GM12864 (cell line): ENCODE measurements at regions not wholly inside any gene's neighbourhood (a gene's known extent, or its start where the extent isn't known, plus 50 kb on each side); places are given as distances from the start of the nearest gene placed in this dataset.

Source experiments
- DNase-seq: peaks from one replicate; pipeline ENCODE4 v3.0.0-alpha.2; 2011; ENCODE audit warnings: low read depth
- H3K4me3 ChIP-seq: 2 replicates; pipeline ENCODE4 v1.5.1; 2011; ENCODE audit warnings: mild to moderate bottlenecking, low read depth, low read length, control low read depth
- TF ChIP-seq, protein P1 (sequence below): IDR thresholded peaks from 2 replicates; pipeline ENCODE4 v1.5.1; 2011; ENCODE audit warnings: low read depth, mild to moderate bottlenecking, moderate library complexity, low read length, control low read depth, inconsistent platforms; ENCODE audit errors: missing control alignments

DNA sequence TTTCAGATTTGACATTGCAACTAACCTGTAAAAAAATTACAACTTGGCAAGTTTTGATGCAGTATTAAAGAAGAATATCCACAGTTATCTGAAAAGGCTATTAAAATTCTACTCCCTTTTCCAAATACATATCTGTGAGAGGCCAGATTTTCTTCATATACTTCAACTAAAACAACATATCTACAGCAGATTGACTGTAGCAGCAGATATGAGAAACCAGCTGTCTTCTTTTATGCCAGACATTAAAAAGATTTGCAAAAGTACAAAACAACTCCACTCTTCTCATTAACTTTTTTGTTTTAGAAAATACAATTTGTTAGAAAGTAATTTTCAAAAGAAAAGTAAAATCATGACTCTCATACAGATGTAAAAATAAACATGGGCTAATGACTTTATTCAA is 281.1 kb upstream of the PCSK5 start:
- no peak for DNase-seq
- TF ChIP-seq, protein P1, sequence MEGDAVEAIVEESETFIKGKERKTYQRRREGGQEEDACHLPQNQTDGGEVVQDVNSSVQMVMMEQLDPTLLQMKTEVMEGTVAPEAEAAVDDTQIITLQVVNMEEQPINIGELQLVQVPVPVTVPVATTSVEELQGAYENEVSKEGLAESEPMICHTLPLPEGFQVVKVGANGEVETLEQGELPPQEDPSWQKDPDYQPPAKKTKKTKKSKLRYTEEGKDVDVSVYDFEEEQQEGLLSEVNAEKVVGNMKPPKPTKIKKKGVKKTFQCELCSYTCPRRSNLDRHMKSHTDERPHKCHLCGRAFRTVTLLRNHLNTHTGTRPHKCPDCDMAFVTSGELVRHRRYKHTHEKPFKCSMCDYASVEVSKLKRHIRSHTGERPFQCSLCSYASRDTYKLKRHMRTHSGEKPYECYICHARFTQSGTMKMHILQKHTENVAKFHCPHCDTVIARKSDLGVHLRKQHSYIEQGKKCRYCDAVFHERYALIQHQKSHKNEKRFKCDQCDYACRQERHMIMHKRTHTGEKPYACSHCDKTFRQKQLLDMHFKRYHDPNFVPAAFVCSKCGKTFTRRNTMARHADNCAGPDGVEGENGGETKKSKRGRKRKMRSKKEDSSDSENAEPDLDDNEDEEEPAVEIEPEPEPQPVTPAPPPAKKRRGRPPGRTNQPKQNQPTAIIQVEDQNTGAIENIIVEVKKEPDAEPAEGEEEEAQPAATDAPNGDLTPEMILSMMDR: no peak
- H3K4me3 ChIP-seq: no peak overlapping the region

DNA sequence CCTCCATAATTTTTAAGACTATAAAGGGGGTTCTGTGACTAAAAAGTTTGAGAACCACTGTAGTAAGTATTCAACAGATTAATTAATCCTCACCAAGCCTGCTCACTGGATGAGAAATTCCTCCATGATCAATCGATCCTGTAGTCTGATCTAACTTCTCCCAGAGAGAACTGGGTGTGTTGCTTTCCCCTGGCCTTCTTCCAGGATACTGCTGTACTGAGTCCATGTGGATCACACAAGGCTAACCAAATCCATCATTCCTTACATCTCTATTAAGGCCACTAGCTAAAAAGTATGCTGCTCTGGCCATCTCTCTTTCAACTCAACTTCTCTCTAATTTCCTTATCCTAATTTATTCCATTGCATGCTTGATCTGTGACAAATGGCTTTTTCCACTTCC is 280.2 kb upstream of the PCSK5 start:
- no peak overlapping the region for H3K4me3 ChIP-seq
- DNase-seq: no peak
- TF ChIP-seq, protein P1: no peak

DNA sequence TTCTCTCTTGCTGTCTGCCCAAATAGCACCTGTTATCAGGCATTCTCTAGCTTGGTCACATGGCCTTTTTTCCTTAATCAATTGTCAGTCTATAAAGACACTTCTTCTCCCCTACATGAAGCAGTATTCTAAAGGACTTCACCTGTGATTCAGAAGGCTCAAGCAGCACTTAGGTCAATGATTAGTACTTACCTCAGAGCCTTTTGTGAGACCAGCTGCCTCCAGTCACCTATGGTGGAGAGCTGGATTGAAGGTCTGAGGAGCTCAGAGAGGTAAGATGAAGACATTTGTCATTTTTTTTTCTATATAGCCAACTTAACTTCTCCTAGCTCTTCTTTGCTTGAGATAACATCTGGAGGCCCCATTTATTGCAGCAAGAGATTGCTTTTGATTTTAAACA is 278.3 kb upstream of the PCSK5 start:
- no peak for DNase-seq
- TF ChIP-seq, protein P1: no peak

DNA sequence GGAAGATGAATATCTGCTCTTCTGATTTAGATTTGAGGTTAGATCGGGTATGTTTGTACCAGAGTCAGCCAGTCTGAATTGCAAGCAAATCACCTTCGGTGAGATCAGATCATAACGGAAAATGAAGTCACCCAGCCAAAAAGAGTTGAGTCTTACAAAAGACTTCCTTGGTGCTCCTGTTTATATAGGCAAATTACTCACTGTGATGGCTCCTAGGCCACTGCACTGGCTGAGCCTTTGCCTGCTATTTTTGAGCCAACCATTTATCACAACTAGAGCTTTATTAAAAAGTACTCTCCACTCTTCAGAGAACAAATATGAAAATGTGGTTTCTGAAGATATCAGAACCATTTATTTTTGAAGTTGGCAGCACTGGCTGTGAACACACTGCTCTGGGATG is 277.7 kb upstream of the PCSK5 start:
- no peak overlapping the region for H3K4me3 ChIP-seq
- TF ChIP-seq, protein P1: no peak
- no peak for DNase-seq

More for the DNA sequence above, 278.3 kb upstream of the PCSK5 start:
- H3K4me3 ChIP-seq: no peak overlapping the region

DNA sequence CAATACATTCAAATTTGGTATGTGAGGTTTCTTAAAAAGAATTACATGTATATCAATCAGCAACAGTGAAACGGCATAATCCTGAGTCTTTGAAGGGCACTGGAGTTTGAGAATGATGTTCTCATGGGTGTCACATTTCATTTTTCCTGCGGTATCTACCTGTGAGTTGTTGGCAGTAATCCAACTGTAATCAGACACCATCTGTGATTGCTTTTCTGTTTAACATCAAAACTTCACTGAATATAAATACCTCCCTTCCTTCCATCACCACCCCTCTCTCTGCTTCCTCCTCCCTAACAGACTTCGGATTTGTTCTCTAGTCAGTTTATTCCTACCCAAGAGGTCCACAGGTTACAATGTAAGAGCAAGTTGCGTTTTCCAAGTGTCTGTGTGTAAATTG is 275.2 kb upstream of the PCSK5 start:
- H3K4me3 ChIP-seq: no peak overlapping the region
- TF ChIP-seq, protein P1: no peak
- DNase-seq: no peak

DNA sequence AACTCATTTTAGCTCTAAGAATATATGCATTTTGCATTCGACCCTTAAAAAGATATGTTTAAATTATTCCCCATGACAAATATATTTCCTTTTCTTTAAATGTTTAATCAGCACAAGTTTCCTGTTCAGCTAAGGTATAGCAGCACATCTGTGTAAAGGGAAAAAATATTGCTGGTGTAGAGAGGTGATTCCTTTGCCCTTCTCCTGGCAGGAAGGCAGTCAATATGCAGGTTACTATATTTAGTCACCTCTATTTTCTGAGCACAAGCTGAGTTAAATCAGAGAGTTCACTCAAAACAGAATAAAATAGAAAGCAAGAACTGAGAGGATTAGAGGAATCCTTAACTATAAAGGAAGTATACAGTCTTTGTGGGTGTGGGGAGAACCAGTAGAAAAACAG is 274.4 kb upstream of the PCSK5 start:
- no peak for DNase-seq
- no peak overlapping the region for H3K4me3 ChIP-seq
- TF ChIP-seq, protein P1: no peak

DNA sequence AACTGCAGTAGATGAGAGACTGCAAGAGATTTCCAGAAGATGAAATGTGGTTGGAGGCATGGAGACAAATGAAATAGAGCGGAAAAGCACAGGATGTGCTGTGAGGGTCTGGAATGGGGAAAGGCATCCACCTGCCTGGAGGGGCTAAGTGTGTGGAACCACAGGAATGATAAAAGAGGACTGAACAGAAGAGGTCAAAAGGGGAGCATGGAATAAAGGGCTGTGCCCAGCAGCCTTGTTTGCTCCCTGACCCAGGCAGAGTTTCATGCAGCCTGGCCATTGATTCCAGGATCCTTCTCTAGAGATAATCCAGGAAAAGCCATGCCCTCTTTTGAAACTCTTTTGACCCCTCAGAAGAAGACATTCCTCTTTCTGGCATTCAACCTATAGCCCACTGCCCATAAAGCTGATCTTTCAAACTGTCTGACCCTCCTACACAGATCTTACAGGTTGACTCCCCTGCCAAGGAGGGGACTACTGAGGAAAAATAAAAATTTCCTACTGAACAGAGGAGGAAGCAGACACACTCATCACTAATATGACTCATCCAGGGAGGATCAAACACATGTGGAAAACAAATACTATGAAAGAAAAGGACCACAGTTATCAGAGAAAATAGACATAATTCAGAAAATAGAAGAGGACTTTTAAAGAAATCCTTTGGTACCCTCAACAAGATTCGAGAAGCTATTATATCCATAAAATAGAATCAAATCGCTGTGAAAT is 273.5 kb upstream of the PCSK5 start:
- TF ChIP-seq, protein P1: no peak
- no peak overlapping the region for H3K4me3 ChIP-seq
- DNase-seq: no peak
